Activated CD8-positive, alpha-beta T cell treated with anti-CD3 and anti-CD28 coated beads for 36 hours (primary cell): ENCODE measurements at regions not wholly inside any gene's neighbourhood (a gene's known extent, or its start where the extent isn't known, plus 50 kb on each side); places are given as distances from the start of the nearest gene placed in this dataset.

Source experiments
- ATAC-seq: fragments of 200-7000 bp; cut with Tn5 transposase; one replicate; pipeline ENCODE4 v1.10.0; 2021; ENCODE audit warnings: mild to moderate bottlenecking, moderate library complexity
- CTCF ChIA-PET: fragments of 350-600 bp; sonication (Branson Sonifier 250); formaldehyde crosslinking; loops from one replicate; lab custom pipeline; 2021; ENCODE audit warnings: antibody characterized with exemption; lab: Charles Lee
- POLR2A ChIA-PET: fragments of 350-600 bp; sonication (Branson Sonifier 250); formaldehyde crosslinking; loops from one replicate; lab custom pipeline; 2021; ENCODE audit warnings: antibody characterized with exemption; lab: Charles Lee
- DNase-seq: peaks from one replicate; pipeline ENCODE4 v3.0.0-alpha.2; 2020
- H3K27ac Mint-ChIP-seq: one replicate; pipeline ENCODE4 v1.8.0; 2021; ENCODE audit warnings: mild to moderate bottlenecking, mixed read lengths
- H3K27me3 Mint-ChIP-seq: one replicate; pipeline ENCODE4 v1.8.0; 2021; ENCODE audit warnings: mixed read lengths
- H3K36me3 Mint-ChIP-seq: one replicate; pipeline ENCODE4 v1.8.0; 2021; ENCODE audit warnings: low read depth, mixed read lengths
- H3K4me1 Mint-ChIP-seq: one replicate; pipeline ENCODE4 v1.8.0; 2021; ENCODE audit warnings: low read depth, mixed read lengths
- H3K4me3 Mint-ChIP-seq: one replicate; pipeline ENCODE4 v1.8.0; 2021; ENCODE audit warnings: mild to moderate bottlenecking, moderate library complexity, mixed read lengths
- H3K9me3 Mint-ChIP-seq: one replicate; pipeline ENCODE4 v1.8.0; 2021; ENCODE audit warnings: mixed read lengths
- CTCF ChIP-seq: fragments of 200-600 bp; IDR thresholded peaks from one replicate; pipeline ENCODE4 v1.8.0; 2022; ENCODE audit warnings: antibody characterized with exemption, mild to moderate bottlenecking
- intact Hi-C: fragments of 100-400 bp; cut with micrococcal nuclease; formaldehyde crosslinking; loops from one replicate; pipeline ENCODE4 v1.10.0; 2022

GRCh38 chr2:111656436-111656835, 227.6 kb downstream of the ANAPC1 start:
- CTCF ChIA-PET = no interaction called here
- Mint-ChIP-seq H3K36me3 (no peaks in the 10 kb centered on the region), H3K4me1 (peaks cover 2% of the 10 kb centered on the region), H3K27ac (no peak overlapping the region), H3K9me3 (no peaks in the 10 kb centered on the region), H3K4me3 (no peak overlapping the region), H3K27me3 (peaks cover 2% of the 10 kb centered on the region)
- POLR2A ChIA-PET = interaction anchor here (0.9 kb wide), 1 partner anchor 25 kb away, joined by 3 read pairs; no protein-coding TSS in a partner anchor
- intact Hi-C loops = no loop called here
- DNase-seq (no peak), ATAC-seq (no peak)
- TF ChIP-seq CTCF = no peak

GRCh38 chr2:111656894-111657293, 227.1 kb downstream of the ANAPC1 start:
- ATAC-seq = no peak
- no peaks in the 10 kb centered on the region for H3K36me3 Mint-ChIP-seq
- no peaks in the 10 kb centered on the region for H3K9me3 Mint-ChIP-seq
- H3K27me3 Mint-ChIP-seq = peaks cover 2% of the 10 kb centered on the region
- intact Hi-C loops = no loop called here
- TF ChIP-seq CTCF = no peak
- CTCF ChIA-PET = interaction anchor here (1.6 kb wide), 1 partner anchor 25 kb away, joined by 3 read pairs; no protein-coding TSS in a partner anchor
- DNase-seq = no peak
- H3K27ac Mint-ChIP-seq = no peak overlapping the region
- H3K4me3 Mint-ChIP-seq = no peak overlapping the region
- POLR2A ChIA-PET = interaction anchor here (0.9 kb wide), 1 partner anchor 25 kb away, joined by 3 read pairs; no protein-coding TSS in a partner anchor
- peaks cover 2% of the 10 kb centered on the region for H3K4me1 Mint-ChIP-seq

- intact Hi-C loops = no loop called here
- DNase-seq = no peak
- no peaks in the 10 kb centered on the region for H3K4me1 Mint-ChIP-seq
- peaks cover 2% of the 10 kb centered on the region for H3K27me3 Mint-ChIP-seq
- no peak overlapping the region for H3K27ac Mint-ChIP-seq
- no peak overlapping the region for H3K4me3 Mint-ChIP-seq
- H3K9me3 Mint-ChIP-seq = no peaks in the 10 kb centered on the region
- CTCF ChIA-PET = interaction anchor here (1.6 kb wide), 1 partner anchor 25 kb away, joined by 3 read pairs; no protein-coding TSS in a partner anchor
- POLR2A ChIA-PET = interaction anchor here (0.9 kb wide), 1 partner anchor 26 kb away, joined by 3 read pairs; no protein-coding TSS in a partner anchor
- no peaks in the 10 kb centered on the region for H3K36me3 Mint-ChIP-seq
- ATAC-seq = no peak
- no peak for TF ChIP-seq CTCF
Observed at GRCh38 chr2:111657351-111657975, 226.5 kb downstream of the ANAPC1 start.

GRCh38 chr2:111659361-111660333, 224.3 kb downstream of the ANAPC1 start:
- peaks cover 5% of the 10 kb centered on the region for H3K4me1 Mint-ChIP-seq
- POLR2A ChIA-PET = no interaction called here
- TF ChIP-seq CTCF = no peak
- no peak overlapping the region for H3K4me3 Mint-ChIP-seq
- ATAC-seq (no peak), DNase-seq (no peak)
- intact Hi-C loops = no loop called here
- no peaks in the 10 kb centered on the region for H3K36me3 Mint-ChIP-seq
- no peak overlapping the region for H3K27ac Mint-ChIP-seq
- no peaks in the 10 kb centered on the region for H3K27me3 Mint-ChIP-seq
- CTCF ChIA-PET = no interaction called here
- H3K9me3 Mint-ChIP-seq = no peaks in the 10 kb centered on the region
